MM.1S (cell line): ENCODE measurements at regions not wholly inside any gene's neighbourhood (a gene's known extent, or its start where the extent isn't known, plus 50 kb on each side); places are given as distances from the start of the nearest gene placed in this dataset.

Source experiments
- CTCF ChIP-seq: fragments of 300-600 bp; sonication (generic); IDR thresholded peaks from 2 replicates; pipeline ENCODE4 v1.5.1; 2016; ENCODE audit warnings: antibody characterized with exemption, low read length, mixed read lengths
- EZH2 ChIP-seq: fragments of 300-600 bp; sonication (generic); optimal IDR thresholded peaks from 2 replicates; pipeline ENCODE3; 2017; ENCODE audit warnings: low read depth, mild to moderate bottlenecking, antibody characterized with exemption, low read length, mixed read lengths
- EZH2phosphoT487 ChIP-seq: fragments of 300-600 bp; sonication (generic); IDR thresholded peaks from 2 replicates; pipeline ENCODE4 v1.6.1; 2018; ENCODE audit warnings: antibody characterized with exemption, low read length

- no peak for TF ChIP-seq CTCF
- TF ChIP-seq EZH2phosphoT487, result no peak
- TF ChIP-seq EZH2, result no peak
Measured at GRCh38 chr9:73543727-73544126, 392.1 kb downstream of the ANXA1 start.
